Endothelial cell of umbilical vein (primary cell): ENCODE measurements at regions not wholly inside any gene's neighbourhood (a gene's known extent, or its start where the extent isn't known, plus 50 kb on each side); places are given as distances from the start of the nearest gene placed in this dataset.

ENCODE experiments used
- BruUV-seq: library from RNA; stranded (reverse); fragments of 400-500 nt; replicated peaks from 2 replicates; lab custom pipeline; 2021; lab: Mats Ljungman, UMichigan
- CTCF ChIA-PET: fragments of 300-600, 350-600 bp; sonication (Branson Sonifier 250); formaldehyde crosslinking; loops from one replicate; lab custom pipeline; 2021; ENCODE audit warnings: antibody characterized with exemption, inconsistent platforms; lab: Charles Lee
- POLR2A ChIA-PET: fragments of 300-600, 350-600 bp; sonication (Branson Sonifier 250); formaldehyde crosslinking; loops from one replicate; lab custom pipeline; 2021; ENCODE audit warnings: antibody characterized with exemption, inconsistent platforms; lab: Charles Lee
- DNase-seq: peaks from one replicate; pipeline ENCODE4 v3.0.0-alpha.2; 2011; ENCODE audit warnings: low read depth, low spot score
- FAIRE-seq: peaks from 2 replicates; lab custom pipeline; 2011; peaks lifted over from hg19 to GRCh38; lab: Jason Lieb, UNC
- H2AFZ ChIP-seq: 2 replicates; pipeline ENCODE4 v1.6.0; 2012; ENCODE audit warnings: low read depth, low read length, control low read depth, inconsistent platforms
- H3K27ac ChIP-seq: 2 replicates; pipeline ENCODE4 v1.5.1; 2011; ENCODE audit warnings: low read depth, mild to moderate bottlenecking, control low read depth, low read length, moderate library complexity; ENCODE audit not compliant: insufficient read depth
- H3K27me3 ChIP-seq, 2 experiments: 2 replicates each; pipeline versions ENCODE4 v1.6.0 to v1.6.1; 2011; ENCODE audit warnings: low read length in 2 of 2, mixed read lengths in 1 of 2; ENCODE audit not compliant: control insufficient read depth in 2 of 2, insufficient read depth in 2 of 2
- H3K36me3 ChIP-seq, 2 experiments: 2 replicates in 1 of 2; 3 replicates in 1 of 2; pipeline ENCODE4 v1.5.1; 2011; ENCODE audit warnings: low read length in 2 of 2, mild to moderate bottlenecking in 1 of 2, moderate library complexity in 1 of 2; ENCODE audit not compliant: control insufficient read depth in 2 of 2, insufficient read depth in 2 of 2; ENCODE audit errors: extremely low read depth in 1 of 2
- H3K4me1 ChIP-seq: 3 replicates; pipeline ENCODE4 v1.5.1; 2011; ENCODE audit warnings: mild to moderate bottlenecking, low read length; ENCODE audit not compliant: control insufficient read depth, insufficient read depth; ENCODE audit errors: extremely low read depth
- H3K4me2 ChIP-seq: 2 replicates; pipeline ENCODE4 v1.6.1; 2011; ENCODE audit warnings: low read length, control low read depth, mixed read lengths; ENCODE audit not compliant: insufficient read depth
- H3K4me3 ChIP-seq, 3 experiments: fragments of 200-600 bp in 1 of 3; sonication (generic), shearing (Covaris generic) in 1 of 3; replicated peaks in 1 of 3; 2 replicates each; pipeline ENCODE4 v1.5.1; 2011 to 2016; ENCODE audit warnings: control low read depth in 3 of 3, low read length in 3 of 3, mild to moderate bottlenecking in 2 of 3, inconsistent platforms in 1 of 3, low read depth in 1 of 3, moderate library complexity in 1 of 3; ENCODE audit not compliant: insufficient read depth in 1 of 3
- H3K79me2 ChIP-seq: 2 replicates; pipeline ENCODE4 v1.6.0; 2012; ENCODE audit warnings: low read length, inconsistent platforms; ENCODE audit not compliant: control insufficient read depth, insufficient read depth
- H3K9ac ChIP-seq: replicated peaks from 2 replicates; pipeline ENCODE3; 2011; ENCODE audit warnings: low read length, control low read depth; ENCODE audit not compliant: insufficient read depth; ENCODE audit errors: extremely low read depth
- H3K9me1 ChIP-seq: replicated peaks from 3 replicates; pipeline ENCODE4 v1.6.0; 2011; ENCODE audit warnings: mild to moderate bottlenecking, low read length; ENCODE audit not compliant: control insufficient read depth, insufficient read depth; ENCODE audit errors: extremely low read depth
- H3K9me3 ChIP-seq: replicated peaks from 2 replicates; pipeline ENCODE4 v1.5.1; 2012; ENCODE audit warnings: low read length, inconsistent platforms; ENCODE audit not compliant: control insufficient read depth, insufficient read depth
- H4K20me1 ChIP-seq: replicated peaks from 2 replicates; pipeline ENCODE3; 2011; ENCODE audit warnings: mild to moderate bottlenecking, low read length; ENCODE audit not compliant: control insufficient read depth, insufficient read depth; ENCODE audit errors: extremely low read depth
- EZH2 ChIP-seq: IDR thresholded peaks from 2 replicates; pipeline ENCODE4 v1.6.1; 2012; ENCODE audit warnings: borderline replicate concordance, low read depth, mild to moderate bottlenecking, moderate library complexity, low read length, inconsistent platforms; ENCODE audit not compliant: severe bottlenecking
- FOS ChIP-seq: IDR thresholded peaks from 2 replicates; pipeline ENCODE4 v1.6.1; 2011; ENCODE audit warnings: mild to moderate bottlenecking, low read length, moderate library complexity, borderline replicate concordance; ENCODE audit not compliant: insufficient read depth
- GATA2 ChIP-seq: IDR thresholded peaks from 2 replicates; pipeline ENCODE4 v1.7.0; 2011; ENCODE audit warnings: low read depth, mild to moderate bottlenecking, moderate library complexity, mixed read lengths, low read length; ENCODE audit not compliant: insufficient read length, insufficient read depth
- JUN ChIP-seq: IDR thresholded peaks from 2 replicates; pipeline ENCODE4 v1.6.1; 2011; ENCODE audit warnings: borderline replicate concordance, low read depth; ENCODE audit not compliant: insufficient read length, insufficient read depth
- MYC ChIP-seq: IDR thresholded peaks from one replicate; pipeline ENCODE4 v1.6.1; 2011; ENCODE audit warnings: mild to moderate bottlenecking, low read depth, low read length
- POLR2A ChIP-seq: IDR thresholded peaks from 2 replicates; pipeline ENCODE4 v1.6.1; 2012; ENCODE audit warnings: low read depth, mild to moderate bottlenecking, control low read depth, low read length
- POLR2AphosphoS5 ChIP-seq: IDR thresholded peaks from 2 replicates; pipeline ENCODE4 v1.6.1; 2012; ENCODE audit warnings: low read depth, mild to moderate bottlenecking, control low read depth, low read length, moderate library complexity; ENCODE audit not compliant: insufficient read depth
- dilution Hi-C: fragments of 300-500 bp; cut with MboI; formaldehyde crosslinking; loops from one replicate; pipeline ENCODE4 v1.15.0; 2019; ENCODE audit warnings: low sequenced_read_pairs; ENCODE audit not compliant: extremely low pct_ligation_motif_present
- intact Hi-C: fragments of 100-400 bp; cut with micrococcal nuclease; formaldehyde crosslinking; loops from one replicate; pipeline ENCODE4 v1.10.0; 2022
- TF ChIP-seq, protein P1 (sequence below): IDR thresholded peaks from 2 replicates; pipeline ENCODE4 v1.6.1; 2011; ENCODE audit not compliant: insufficient read depth, insufficient read length
- TF ChIP-seq, protein P2 (sequence below), 2 donors: IDR thresholded peaks; 1 replicate in 1 of 2; 2 replicates in 1 of 2; pipeline ENCODE4 v1.5.1; 2011; ENCODE audit warnings: low read length in 2 of 2, mild to moderate bottlenecking in 2 of 2, moderate library complexity in 2 of 2, control low read depth in 1 of 2, inconsistent platforms in 1 of 2, low read depth in 1 of 2; ENCODE audit not compliant: insufficient read depth in 1 of 2; ENCODE audit errors: extremely low read depth in 1 of 2

DNA sequence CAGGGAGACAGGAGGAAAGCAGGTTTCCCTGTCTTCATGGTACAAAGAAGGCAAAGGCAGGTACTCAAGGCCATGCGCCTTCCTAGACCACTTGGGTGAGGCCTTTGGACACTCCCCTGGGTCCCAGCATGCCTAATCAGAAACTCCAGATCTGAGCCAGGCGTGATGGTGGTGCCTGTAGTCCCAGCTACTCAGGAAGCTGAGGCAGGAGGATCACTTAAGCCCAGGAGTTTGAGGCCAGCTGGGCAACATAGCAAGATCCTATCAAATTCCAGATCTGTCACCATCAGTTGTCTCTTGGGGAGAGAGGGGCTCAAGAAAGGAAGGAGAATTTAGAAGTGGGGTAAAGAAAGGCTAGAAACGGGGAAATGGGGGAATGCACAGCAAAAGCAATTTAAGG lies 96.3 kb upstream of the SLC25A33 start:
- CTCF ChIA-PET, result interaction anchor here (2.0 to 3.1 kb wide), 2 partner anchors 152 to 154 kb away, joined by 8 to 15 read pairs; partner anchors contain the start of gene SPSB1
- no peak overlapping the region for H3K4me3 ChIP-seq
- no peak for DNase-seq
- no peak for TF ChIP-seq GATA2
- no peaks in the 10 kb centered on the region for H3K9me1 ChIP-seq
- H3K9me3 ChIP-seq, result no peaks in the 10 kb centered on the region
- POLR2A ChIA-PET, result no interaction called here
- H3K27me3 ChIP-seq, result no peaks in the 10 kb centered on the region
- intact Hi-C loops, result loop anchor here (5.0 kb wide), 1 partner anchor 151 kb away; the partner anchor contains the start of gene SPSB1
- no peak overlapping the region for H3K9ac ChIP-seq
- peaks cover 34% of the 10 kb centered on the region for H3K4me1 ChIP-seq
- no peaks in the 10 kb centered on the region for H3K79me2 ChIP-seq
- H4K20me1 ChIP-seq, result no peaks in the 10 kb centered on the region
- BruUV-seq, result no TSS peak
- no peak overlapping the region for H2AFZ ChIP-seq
- FAIRE-seq, result no peak
- dilution Hi-C loops, result no loop called here
- no peaks in the 10 kb centered on the region for H3K36me3 ChIP-seq
- H3K27ac ChIP-seq, result no peak overlapping the region
- no peak overlapping the region for H3K4me2 ChIP-seq

DNA sequence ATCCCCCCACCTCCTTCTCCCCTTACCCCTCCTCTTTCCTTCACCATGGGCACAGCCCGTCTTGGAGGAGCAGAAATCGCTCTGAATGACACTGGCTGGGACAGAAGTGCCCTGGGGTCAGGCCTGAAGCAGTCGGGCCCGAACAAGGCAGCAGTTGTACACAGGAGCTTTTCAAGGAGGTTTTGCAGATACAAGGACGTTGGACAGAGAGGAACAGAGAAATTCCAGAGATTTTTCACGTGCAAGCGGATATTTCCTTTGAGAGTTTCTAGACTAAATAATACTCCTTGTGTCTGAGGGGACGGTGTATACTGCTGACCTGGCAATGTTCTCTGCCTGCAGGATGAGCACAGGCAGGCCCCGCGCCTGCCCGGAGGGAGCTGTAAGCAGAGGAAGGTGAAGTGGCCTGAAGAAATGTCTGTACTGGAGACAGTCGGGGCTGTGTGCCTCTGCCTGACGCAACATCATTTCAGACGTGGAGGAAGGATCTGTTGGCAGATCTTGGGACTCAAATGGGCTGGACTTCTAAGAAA lies 95.3 kb upstream of the SLC25A33 start:
- Histone ChIP-seq H3K36me3 (no peaks in the 10 kb centered on the region), H2AFZ (peak overlapping the region; percentile 48), H3K27ac (no peak overlapping the region), H3K4me3 (no peak overlapping the region), H3K9me1 (no peaks in the 10 kb centered on the region), H3K9ac (no peak overlapping the region), H3K4me1 (peaks cover 28% of the 10 kb centered on the region), H3K4me2 (no peak overlapping the region), H3K9me3 (no peaks in the 10 kb centered on the region), H3K79me2 (no peaks in the 10 kb centered on the region), H3K27me3 (no peaks in the 10 kb centered on the region), H4K20me1 (no peaks in the 10 kb centered on the region)
- intact Hi-C loops (loop anchor here (5.0 kb wide), 1 partner anchor 152 kb away; the partner anchor contains the start of gene SPSB1), dilution Hi-C loops (no loop called here)
- TF ChIP-seq MYC (no peak), FOS (no peak), JUN (no peak), POLR2A (no peak), POLR2AphosphoS5 (no peak), GATA2 (no peak), EZH2 (no peak)
- TF ChIP-seq, protein P1, sequence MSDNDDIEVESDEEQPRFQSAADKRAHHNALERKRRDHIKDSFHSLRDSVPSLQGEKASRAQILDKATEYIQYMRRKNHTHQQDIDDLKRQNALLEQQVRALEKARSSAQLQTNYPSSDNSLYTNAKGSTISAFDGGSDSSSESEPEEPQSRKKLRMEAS, result no peak
- TF ChIP-seq, protein P2, sequence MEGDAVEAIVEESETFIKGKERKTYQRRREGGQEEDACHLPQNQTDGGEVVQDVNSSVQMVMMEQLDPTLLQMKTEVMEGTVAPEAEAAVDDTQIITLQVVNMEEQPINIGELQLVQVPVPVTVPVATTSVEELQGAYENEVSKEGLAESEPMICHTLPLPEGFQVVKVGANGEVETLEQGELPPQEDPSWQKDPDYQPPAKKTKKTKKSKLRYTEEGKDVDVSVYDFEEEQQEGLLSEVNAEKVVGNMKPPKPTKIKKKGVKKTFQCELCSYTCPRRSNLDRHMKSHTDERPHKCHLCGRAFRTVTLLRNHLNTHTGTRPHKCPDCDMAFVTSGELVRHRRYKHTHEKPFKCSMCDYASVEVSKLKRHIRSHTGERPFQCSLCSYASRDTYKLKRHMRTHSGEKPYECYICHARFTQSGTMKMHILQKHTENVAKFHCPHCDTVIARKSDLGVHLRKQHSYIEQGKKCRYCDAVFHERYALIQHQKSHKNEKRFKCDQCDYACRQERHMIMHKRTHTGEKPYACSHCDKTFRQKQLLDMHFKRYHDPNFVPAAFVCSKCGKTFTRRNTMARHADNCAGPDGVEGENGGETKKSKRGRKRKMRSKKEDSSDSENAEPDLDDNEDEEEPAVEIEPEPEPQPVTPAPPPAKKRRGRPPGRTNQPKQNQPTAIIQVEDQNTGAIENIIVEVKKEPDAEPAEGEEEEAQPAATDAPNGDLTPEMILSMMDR (IDR thresholded peaks at IDR 0.05; ENCODE audit: extremely low read depth in 1 of 2, insufficient read depth in 1 of 2, low read depth in 1 of 2, low read length in 2 of 2), result no peak
- POLR2A ChIA-PET, result no interaction called here
- DNase-seq (peak; percentile 50), FAIRE-seq (no peak)
- CTCF ChIA-PET, result no interaction called here
- no TSS peak for BruUV-seq
